WTC11 (cell line): ENCODE measurements at regions not wholly inside any gene's neighbourhood (a gene's known extent, or its start where the extent isn't known, plus 50 kb on each side); places are given as distances from the start of the nearest gene placed in this dataset.

Experiments
- ATAC-seq: fragments of 200-7000 bp; cut with Tn5 transposase; 2 replicates; pipeline ENCODE4 v1.10.0; 2021; ENCODE audit warnings: mild to moderate bottlenecking, moderate library complexity
- CTCF ChIA-PET: fragments of 300-600 bp; sonication (Branson Sonifier 250); formaldehyde crosslinking; loops from one replicate; lab custom pipeline; 2021; ENCODE audit warnings: antibody characterized with exemption; lab: Charles Lee
- POLR2A ChIA-PET: fragments of 350-600 bp; sonication (Branson Sonifier 250); formaldehyde crosslinking; loops from one replicate; lab custom pipeline; 2021; ENCODE audit warnings: antibody characterized with exemption; lab: Charles Lee
- DNase-seq: peaks from one replicate; pipeline ENCODE4 v3.0.0; 2021; ENCODE audit warnings: low spot score
- H3K27ac Mint-ChIP-seq: 2 replicates; pipeline ENCODE4 v1.8.0; 2021; ENCODE audit warnings: mixed read lengths
- H3K27me3 Mint-ChIP-seq: 2 replicates; pipeline ENCODE4 v1.8.0; 2021; ENCODE audit warnings: low read depth, mild to moderate bottlenecking, moderate library complexity, mixed read lengths
- H3K36me3 Mint-ChIP-seq: 2 replicates; pipeline ENCODE4 v1.8.0; 2021; ENCODE audit warnings: mixed read lengths
- H3K4me1 Mint-ChIP-seq: 2 replicates; pipeline ENCODE4 v1.8.0; 2022; ENCODE audit warnings: mixed read lengths
- H3K4me3 Mint-ChIP-seq: 2 replicates; pipeline ENCODE4 v1.8.0; 2021; ENCODE audit warnings: mild to moderate bottlenecking, moderate library complexity, mixed read lengths
- H3K9me3 Mint-ChIP-seq: 2 replicates; pipeline ENCODE4 v1.8.0; 2021; ENCODE audit warnings: mixed read lengths
- AFF4 ChIP-seq: sonication (generic); formaldehyde crosslinking; IDR thresholded peaks from 2 replicates; pipeline ENCODE4 v1.8.1; 2023; ENCODE audit warnings: mild to moderate bottlenecking, missing genetic modification reagents, borderline replicate concordance
- ATF3 ChIP-seq: sonication (generic); formaldehyde crosslinking; conservative IDR thresholded peaks from 2 replicates; pipeline ENCODE4 v1.8.1; 2022; ENCODE audit warnings: mild to moderate bottlenecking, missing genetic modification reagents
- EMX1 ChIP-seq: fragments of 250-450 bp; sonication (Bioruptor Pico); IDR thresholded peaks from 2 replicates; pipeline ENCODE4 v1.8.0; 2021; ENCODE audit warnings: mild to moderate bottlenecking
- ETV6 ChIP-seq: sonication (generic); formaldehyde crosslinking; IDR thresholded peaks from 2 replicates; pipeline ENCODE4 v1.8.1; 2022; ENCODE audit warnings: mild to moderate bottlenecking, missing genetic modification reagents
- FOXP1 ChIP-seq: sonication (generic); formaldehyde crosslinking; IDR thresholded peaks from 2 replicates; pipeline ENCODE4 v1.8.0; 2022; ENCODE audit warnings: missing genetic modification reagents, mild to moderate bottlenecking, moderate library complexity, borderline replicate concordance
- HMGA2 ChIP-seq: fragments of 250-450 bp; sonication (Bioruptor Pico); IDR thresholded peaks from 2 replicates; pipeline ENCODE4 v1.4.0; 2021; ENCODE audit warnings: mild to moderate bottlenecking, moderate library complexity
- HMGXB4 ChIP-seq: sonication (generic); formaldehyde crosslinking; IDR thresholded peaks from 2 replicates; pipeline ENCODE4 v1.8.1; 2023; ENCODE audit warnings: mild to moderate bottlenecking, moderate library complexity, missing genetic modification reagents
- IRF1 ChIP-seq: sonication (generic); formaldehyde crosslinking; IDR thresholded peaks from 2 replicates; pipeline ENCODE4 v1.8.0; 2023; ENCODE audit warnings: missing genetic modification reagents
- IRF2 ChIP-seq: sonication (generic); formaldehyde crosslinking; IDR thresholded peaks from 2 replicates; pipeline ENCODE4 v1.8.0; 2022; ENCODE audit warnings: low read depth, missing genetic modification reagents, borderline replicate concordance
- MXD4 ChIP-seq: fragments of 250-450 bp; sonication (Bioruptor Pico); IDR thresholded peaks from 2 replicates; pipeline ENCODE4 v1.8.0; 2021; ENCODE audit warnings: mild to moderate bottlenecking, moderate library complexity, borderline replicate concordance
- MYBL2 ChIP-seq: sonication (generic); formaldehyde crosslinking; IDR thresholded peaks from 2 replicates; pipeline ENCODE4 v1.8.1; 2023; ENCODE audit warnings: mild to moderate bottlenecking, moderate library complexity, missing genetic modification reagents
- NFE2L1 ChIP-seq: sonication (generic); formaldehyde crosslinking; IDR thresholded peaks from 2 replicates; pipeline ENCODE4 v1.8.1; 2023; ENCODE audit warnings: missing genetic modification reagents
- NR3C1 ChIP-seq: sonication (generic); formaldehyde crosslinking; conservative IDR thresholded peaks from 2 replicates; pipeline ENCODE4 v1.8.1; 2023; ENCODE audit warnings: low read depth, mild to moderate bottlenecking, missing genetic modification reagents
- PRDM15 ChIP-seq: sonication (generic); formaldehyde crosslinking; IDR thresholded peaks from 2 replicates; pipeline ENCODE4 v1.8.0; 2022; ENCODE audit warnings: missing genetic modification reagents
- PRRX2 ChIP-seq: fragments of 250-450 bp; sonication (Bioruptor Pico); IDR thresholded peaks from 2 replicates; pipeline ENCODE4 v1.8.0; 2021; ENCODE audit warnings: mild to moderate bottlenecking
- STAT6 ChIP-seq: sonication (generic); formaldehyde crosslinking; conservative IDR thresholded peaks from 2 replicates; pipeline ENCODE4 v1.8.1; 2023; ENCODE audit warnings: mild to moderate bottlenecking, low read depth, missing genetic modification reagents, moderate library complexity
- ZNF219 ChIP-seq: sonication (generic); formaldehyde crosslinking; IDR thresholded peaks from 2 replicates; pipeline ENCODE4 v1.8.0; 2023; ENCODE audit warnings: missing genetic modification reagents, mild to moderate bottlenecking, borderline replicate concordance
- ZNF423 ChIP-seq: fragments of 250-450 bp; sonication (Bioruptor Pico); IDR thresholded peaks from 2 replicates; pipeline ENCODE4 v2.1.2; 2022; ENCODE audit warnings: mild to moderate bottlenecking, moderate library complexity
- ZNF512 ChIP-seq: sonication (generic); formaldehyde crosslinking; IDR thresholded peaks from 2 replicates; pipeline ENCODE4 v1.8.1; 2022; ENCODE audit warnings: missing genetic modification reagents, borderline replicate concordance
- ZNF671 ChIP-seq: fragments of 250-450 bp; sonication (Bioruptor Pico); IDR thresholded peaks from 2 replicates; pipeline ENCODE4 v1.8.0; 2021; ENCODE audit warnings: mild to moderate bottlenecking

- TF ChIP-seq MYBL2 (CRISPR knock-in tag) (no peak), ZNF671 (CRISPR knock-in tag) (no peak), FOXP1 (no peak), ETV6 (CRISPR knock-in tag) (no peak), IRF1 (CRISPR knock-in tag) (no peak), ZNF423 (CRISPR knock-in tag) (no peak), HMGA2 (CRISPR knock-in tag) (no peak), ZNF219 (CRISPR knock-in tag) (no peak), ATF3 (CRISPR knock-in tag) (no peak), PRDM15 (CRISPR knock-in tag) (no peak), PRRX2 (CRISPR knock-in tag) (no peak), STAT6 (CRISPR knock-in tag) (no peak), ZNF512 (CRISPR knock-in tag) (no peak)
- Mint-ChIP-seq H3K4me3 (no peak overlapping the region), H3K27me3 (no peaks in the 10 kb centered on the region; the same call in 1 of the 2 replicates), H3K36me3 (no peaks in the 10 kb centered on the region), H3K27ac (no peak overlapping the region), H3K4me1 (peaks cover 36% of the 10 kb centered on the region), H3K9me3 (no peaks in the 10 kb centered on the region)
- POLR2A ChIA-PET: no interaction called here
- CTCF ChIA-PET: interaction anchor here (0.9 to 1.3 kb wide), 2 partner anchors 65 to 66 kb away, joined by 3 to 4 read pairs; no protein-coding TSS in a partner anchor
- no peak for DNase-seq
- ATAC-seq: no peak
These were observed 100.8 kb downstream of the CPN2 start for GRCh38 chr3:194250098-194251002.

- Mint-ChIP-seq H3K9me3 (no peaks in the 10 kb centered on the region), H3K36me3 (no peaks in the 10 kb centered on the region), H3K4me3 (no peak overlapping the region), H3K27ac (no peak overlapping the region), H3K4me1 (peaks cover 38% of the 10 kb centered on the region), H3K27me3 (no peaks in the 10 kb centered on the region; the same call in 1 of the 2 replicates)
- ATAC-seq (no peak), DNase-seq (no peak)
- CTCF ChIA-PET: interaction anchor here (0.9 to 1.0 kb wide), 2 partner anchors 35 to 64 kb away, joined by 3 read pairs; no protein-coding TSS in a partner anchor
- POLR2A ChIA-PET: no interaction called here
- TF ChIP-seq EMX1 (CRISPR knock-in tag) (no peak), HMGXB4 (CRISPR knock-in tag) (no peak), IRF2 (no peak), NR3C1 (CRISPR knock-in tag) (no peak), MXD4 (no peak), AFF4 (CRISPR knock-in tag) (no peak), NFE2L1 (no peak)
These were observed 100.1 kb downstream of the CPN2 start for GRCh38 chr3:194251007-194251406.
